ENCODE measurements at regions not wholly inside any gene's neighbourhood (a gene's known extent, or its start where the extent isn't known, plus 50 kb on each side); places are given as distances from the start of the nearest gene placed in this dataset.
A peak's percentile ranks its signal among the peaks of the same experiment; 100 is the strongest.

DNA sequence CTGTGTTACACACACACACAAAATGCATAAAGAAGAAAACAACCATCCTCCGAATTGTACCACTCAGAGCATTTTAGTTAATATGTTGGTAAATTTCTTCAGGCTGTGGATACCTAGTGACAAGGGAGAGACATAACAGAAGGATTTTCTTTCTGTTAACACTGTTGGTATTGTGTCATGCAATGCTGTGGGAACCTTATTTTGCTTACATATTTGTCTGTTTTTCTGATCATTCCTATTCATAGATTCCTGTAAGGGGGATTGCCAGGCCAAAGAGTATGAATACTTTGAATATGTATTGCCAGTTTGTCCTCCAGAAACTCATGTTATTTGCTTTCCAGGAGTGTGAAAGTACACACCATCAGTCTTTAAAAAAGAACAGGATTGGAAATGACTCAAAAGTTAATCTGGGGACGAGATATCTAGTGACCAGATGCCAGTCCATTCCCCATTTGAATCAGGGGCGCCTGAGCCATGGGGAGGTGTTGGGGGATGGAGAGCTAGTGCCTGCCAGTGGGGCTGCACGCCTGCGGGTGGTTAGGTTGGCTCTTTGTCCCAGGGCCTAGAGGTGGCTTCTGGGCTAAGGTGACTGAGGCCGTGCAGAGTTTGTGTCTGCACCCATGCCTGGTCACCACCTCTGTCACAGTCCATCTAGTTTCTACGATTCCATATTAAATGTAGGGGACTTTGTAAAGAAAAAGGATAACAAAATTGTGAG is 142.0 kb downstream of the PTPN20 start:
- Histone ChIP-seq H3K4me3 (no peak overlapping the region), H3K27me3 (no peaks in the 10 kb centered on the region), H3K9me3 (no peaks in the 10 kb centered on the region), H3K36me3 (no peaks in the 10 kb centered on the region)
- DNase-seq, result no peak

GRCh38 chr10:47054974-47055373 is 143.7 kb downstream of the PTPN20 start:
- Histone ChIP-seq H3K9me3 (no peaks in the 10 kb centered on the region), H3K27me3 (no peaks in the 10 kb centered on the region), H3K36me3 (no peaks in the 10 kb centered on the region), H3K4me3 (no peak overlapping the region)
- DNase-seq, result no peak

DNA sequence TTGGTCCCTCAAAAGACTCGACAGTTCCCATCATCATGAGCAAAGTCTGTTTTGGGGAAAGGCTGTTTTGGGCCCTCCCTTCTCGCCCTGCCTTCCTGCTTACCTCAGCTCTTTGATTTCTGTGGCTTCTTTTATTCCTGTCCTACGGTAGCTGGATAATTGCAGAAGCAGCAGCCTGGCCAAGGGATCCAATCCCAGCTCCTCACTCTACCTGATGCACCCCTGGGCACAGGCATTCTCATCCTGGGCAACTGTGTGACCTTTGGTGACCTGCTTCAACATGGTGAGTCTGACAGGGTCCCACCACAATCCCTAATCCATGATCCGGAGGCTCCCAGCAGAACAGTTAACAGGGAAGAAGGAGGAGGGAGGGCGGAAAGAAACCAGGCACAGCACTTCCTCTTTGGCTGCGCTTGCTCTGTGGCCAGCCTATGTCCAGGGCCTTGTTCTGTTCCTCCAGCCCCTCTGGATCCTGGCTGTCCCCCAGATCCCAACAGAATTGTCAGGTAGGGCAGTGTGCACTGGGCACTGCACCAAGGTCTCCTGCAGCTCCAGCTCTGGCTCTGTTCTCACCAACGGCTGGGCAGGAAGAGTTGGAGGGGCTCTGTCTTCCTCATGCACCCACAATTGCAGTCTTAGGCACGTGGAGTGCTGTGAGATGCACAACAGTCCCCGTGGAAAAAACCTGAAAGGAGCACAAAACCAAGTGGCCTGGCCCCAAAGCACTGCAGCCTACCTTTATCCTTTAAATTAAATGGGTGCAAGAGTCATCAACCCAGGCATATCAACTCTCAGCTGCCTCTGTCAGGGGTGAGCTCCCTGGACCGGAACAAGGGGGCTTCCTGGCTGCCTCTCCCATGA is 144.4 kb downstream of the PTPN20 start:
- Histone ChIP-seq H3K9me3 (no peaks in the 10 kb centered on the region), H3K27me3 (no peaks in the 10 kb centered on the region), H3K4me3 (no peak overlapping the region), H3K36me3 (no peaks in the 10 kb centered on the region)
- no peak for DNase-seq

GRCh38 chr10:47056247-47056510 is 145.0 kb downstream of the PTPN20 start:
- H3K4me3 ChIP-seq, result no peak overlapping the region
- H3K27me3 ChIP-seq, result no peaks in the 10 kb centered on the region
- DNase-seq, result no peak
- no peaks in the 10 kb centered on the region for H3K36me3 ChIP-seq
- H3K9me3 ChIP-seq, result no peaks in the 10 kb centered on the region

DNA sequence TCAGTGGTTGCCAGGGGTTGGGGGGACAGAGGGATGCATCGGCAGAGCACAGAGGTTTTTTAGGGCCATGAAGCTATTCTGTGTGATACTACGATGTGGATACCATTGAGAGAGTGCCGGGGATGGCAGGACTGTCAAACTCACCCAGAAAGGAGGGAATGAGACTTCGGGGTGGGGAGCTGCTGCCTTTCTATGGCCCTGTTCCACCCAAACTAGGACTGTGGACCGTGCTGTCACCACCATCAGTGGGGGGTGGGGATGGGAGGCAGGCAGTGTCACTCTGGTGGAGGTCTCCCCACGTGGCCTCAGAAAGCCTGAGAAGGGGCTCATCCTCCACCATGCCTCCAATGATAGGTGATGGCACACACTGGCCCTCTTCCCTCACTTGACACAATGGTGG is 146.2 kb downstream of the PTPN20 start:
- Histone ChIP-seq H3K9me3 (no peaks in the 10 kb centered on the region), H3K27me3 (no peaks in the 10 kb centered on the region), H3K36me3 (no peaks in the 10 kb centered on the region), H3K4me3 (no peak overlapping the region)
- no peak for DNase-seq

GRCh38 chr10:47058032-47058702 is 146.9 kb downstream of the PTPN20 start:
- Histone ChIP-seq H3K27me3 (no peaks in the 10 kb centered on the region), H3K9me3 (no peaks in the 10 kb centered on the region), H3K36me3 (no peaks in the 10 kb centered on the region), H3K4me3 (no peak overlapping the region)
- no peak for DNase-seq

DNA sequence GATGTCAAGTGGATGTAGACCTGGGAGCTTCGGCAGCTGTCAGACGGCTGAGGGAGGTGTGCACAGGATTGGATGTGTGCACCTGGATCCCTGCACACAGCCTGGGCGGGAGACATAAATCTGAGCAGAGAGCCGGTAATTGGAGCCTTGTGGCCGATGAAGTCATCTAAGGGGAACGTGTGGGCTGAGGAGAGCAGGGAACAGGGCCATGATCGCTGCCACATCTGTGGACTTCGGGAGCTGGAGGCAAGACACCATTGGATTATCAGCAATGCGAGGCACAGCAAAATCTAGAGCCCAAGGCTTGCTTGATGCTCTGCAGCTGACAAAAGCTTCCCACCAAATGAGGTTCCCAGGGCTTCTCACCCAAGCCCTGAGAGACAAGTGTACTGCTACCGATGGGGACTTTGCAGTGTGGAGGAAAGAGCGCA is 147.7 kb downstream of the PTPN20 start:
- no peaks in the 10 kb centered on the region for H3K27me3 ChIP-seq
- peak; percentile 32 for DNase-seq

GRCh38 chr10:47059606-47060311 is 148.5 kb downstream of the PTPN20 start:
- Histone ChIP-seq H3K4me3 (no peak overlapping the region), H3K36me3 (no peaks in the 10 kb centered on the region), H3K9me3 (no peaks in the 10 kb centered on the region), H3K27me3 (no peaks in the 10 kb centered on the region)
- no peak for DNase-seq

More for the DNA sequence above, 147.7 kb downstream of the PTPN20 start:
- Histone ChIP-seq H3K36me3 (no peaks in the 10 kb centered on the region), H3K9me3 (no peaks in the 10 kb centered on the region), H3K4me3 (no peak overlapping the region)

DNA sequence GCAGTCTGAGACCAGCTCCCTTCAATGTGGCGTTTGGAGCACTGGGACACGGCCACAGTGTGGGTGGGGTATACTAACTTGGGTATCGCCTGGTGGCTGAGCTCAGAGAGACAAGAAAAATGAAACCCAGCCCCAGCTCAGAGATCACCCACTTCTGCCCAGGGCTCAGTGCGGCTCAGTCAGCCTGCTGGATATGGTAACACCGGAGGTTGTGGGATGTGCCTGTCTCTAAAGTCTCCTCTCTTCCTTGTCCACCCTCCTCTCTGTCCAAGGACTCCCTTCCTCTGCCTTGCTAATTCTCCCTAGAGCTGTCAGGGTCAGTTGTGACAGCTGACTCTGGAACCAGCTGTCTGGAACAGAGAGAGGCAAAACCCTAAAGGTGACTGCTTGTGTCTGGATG is 149.1 kb downstream of the PTPN20 start:
- Histone ChIP-seq H3K36me3 (no peaks in the 10 kb centered on the region), H3K4me3 (no peak overlapping the region), H3K27me3 (no peaks in the 10 kb centered on the region), H3K9me3 (no peaks in the 10 kb centered on the region)
- no peak for DNase-seq

DNA sequence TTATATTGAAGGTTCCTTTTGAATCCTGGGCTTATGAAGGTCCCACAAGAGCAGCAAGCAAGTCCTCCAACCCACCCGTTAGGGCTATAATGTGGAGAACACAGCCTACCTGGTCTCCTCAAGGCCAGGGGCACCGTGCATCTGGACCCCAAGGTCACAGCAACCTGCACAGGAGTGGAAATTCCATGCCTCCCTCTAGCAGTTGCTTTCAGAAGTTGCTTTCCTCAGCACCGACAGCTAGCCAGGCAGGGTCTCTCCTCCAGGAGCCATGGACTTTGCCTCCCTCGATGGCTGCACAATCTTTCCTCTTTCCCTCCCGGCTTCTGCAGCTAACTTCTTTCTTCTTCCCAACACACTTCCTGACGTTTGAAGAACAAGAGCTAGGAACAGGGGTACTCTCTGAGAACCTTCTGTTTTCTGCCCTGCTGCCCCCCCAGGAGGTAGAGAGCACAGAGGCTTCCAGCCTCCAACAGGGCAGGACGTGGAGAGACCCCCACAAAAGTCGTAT is 149.8 kb downstream of the PTPN20 start:
- no peak overlapping the region for H3K4me3 ChIP-seq
- DNase-seq, result no peak
- no peaks in the 10 kb centered on the region for H3K9me3 ChIP-seq
- no peaks in the 10 kb centered on the region for H3K27me3 ChIP-seq
- H3K36me3 ChIP-seq, result no peaks in the 10 kb centered on the region

- no peaks in the 10 kb centered on the region for H3K36me3 ChIP-seq
- H3K27me3 ChIP-seq, result no peaks in the 10 kb centered on the region
- H3K4me3 ChIP-seq, result no peak overlapping the region
- no peak for DNase-seq
- no peaks in the 10 kb centered on the region for H3K9me3 ChIP-seq
Measured at GRCh38 chr10:47061776-47062175, 150.5 kb downstream of the PTPN20 start.

DNA sequence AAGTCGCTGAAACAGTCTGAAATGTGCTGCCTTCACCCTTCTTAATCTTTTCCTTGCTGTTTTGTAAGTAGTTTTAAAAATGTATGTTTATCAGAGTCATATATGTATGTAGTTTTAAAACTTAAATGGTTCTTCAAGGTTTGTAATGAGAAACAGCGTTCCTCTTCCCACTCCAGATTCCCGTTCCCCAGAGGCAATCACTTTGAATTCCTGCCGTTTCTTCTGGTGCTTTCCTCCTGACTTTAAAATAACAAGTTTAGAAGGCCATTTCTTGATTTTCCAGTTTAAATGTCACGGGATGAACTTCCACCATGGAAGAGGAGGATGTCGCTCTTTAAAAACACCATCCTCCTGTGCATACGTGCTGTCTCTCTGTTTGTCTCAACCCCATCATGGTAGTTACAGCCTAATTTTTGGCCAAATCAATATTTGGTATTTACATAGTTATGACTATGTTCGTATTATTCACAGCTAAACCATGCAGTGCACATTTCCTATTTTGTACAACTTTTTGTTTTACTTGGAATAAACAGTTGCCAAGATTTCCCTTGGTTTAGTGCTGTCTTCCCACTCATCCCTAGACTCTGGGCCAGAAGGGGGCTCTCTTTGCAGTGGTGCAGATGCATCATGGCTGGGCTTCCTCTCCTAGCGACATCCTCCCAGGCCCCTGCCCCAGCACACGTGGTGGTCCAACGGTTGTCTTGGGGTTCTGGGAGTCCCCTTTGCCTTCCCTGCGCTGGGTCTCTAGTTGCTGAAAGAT is 151.4 kb downstream of the PTPN20 start:
- peak; percentile 44 for DNase-seq
- Histone ChIP-seq H3K27me3 (no peaks in the 10 kb centered on the region), H3K9me3 (no peaks in the 10 kb centered on the region), H3K4me3 (no peak overlapping the region), H3K36me3 (no peaks in the 10 kb centered on the region)

DNA sequence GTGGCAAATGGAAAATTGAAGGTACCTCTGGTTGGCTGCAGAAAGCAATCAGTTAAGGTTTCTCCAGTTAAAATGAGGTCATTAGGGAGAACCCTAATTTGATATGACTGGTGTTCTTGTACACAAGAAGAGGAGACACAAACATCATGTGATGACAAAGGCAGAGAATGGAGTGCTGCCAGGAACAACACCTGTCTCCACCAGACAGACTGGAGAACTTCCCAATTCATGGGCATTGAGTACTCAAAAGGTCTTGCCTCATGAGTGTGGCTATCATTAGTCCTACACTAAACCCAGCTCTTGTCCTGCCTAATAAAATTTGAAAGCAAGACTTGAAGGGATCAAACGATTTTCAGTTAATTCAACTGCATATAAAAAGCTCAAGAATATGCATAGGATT is 152.6 kb downstream of the PTPN20 start:
- Histone ChIP-seq H3K9me3 (no peaks in the 10 kb centered on the region), H3K4me3 (no peak overlapping the region), H3K27me3 (no peaks in the 10 kb centered on the region), H3K36me3 (no peaks in the 10 kb centered on the region)
- DNase-seq, result no peak

DNA sequence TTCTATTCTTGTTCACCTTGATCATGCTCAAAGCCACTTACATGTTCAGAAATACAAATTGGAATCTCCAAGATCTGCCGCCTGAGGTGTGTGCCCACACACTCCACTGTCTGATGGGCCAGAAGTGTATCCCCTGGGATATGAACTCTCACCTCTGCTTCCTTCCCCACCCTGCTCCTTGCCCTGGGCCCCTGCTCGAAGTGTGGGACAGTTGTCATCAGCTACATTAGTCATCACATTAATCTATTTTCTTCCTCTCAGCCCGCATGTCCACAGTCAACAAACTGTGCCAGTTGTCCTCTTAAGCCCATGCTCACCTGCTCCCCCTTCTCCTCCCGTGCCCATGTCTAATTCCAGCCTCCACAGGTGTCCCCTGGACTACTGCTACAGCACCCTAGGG is 154.7 kb downstream of the PTPN20 start:
- no peak for DNase-seq
- no peaks in the 10 kb centered on the region for H3K36me3 ChIP-seq
- no peaks in the 10 kb centered on the region for H3K27me3 ChIP-seq
- H3K9me3 ChIP-seq, result no peaks in the 10 kb centered on the region
- no peak overlapping the region for H3K4me3 ChIP-seq

DNA sequence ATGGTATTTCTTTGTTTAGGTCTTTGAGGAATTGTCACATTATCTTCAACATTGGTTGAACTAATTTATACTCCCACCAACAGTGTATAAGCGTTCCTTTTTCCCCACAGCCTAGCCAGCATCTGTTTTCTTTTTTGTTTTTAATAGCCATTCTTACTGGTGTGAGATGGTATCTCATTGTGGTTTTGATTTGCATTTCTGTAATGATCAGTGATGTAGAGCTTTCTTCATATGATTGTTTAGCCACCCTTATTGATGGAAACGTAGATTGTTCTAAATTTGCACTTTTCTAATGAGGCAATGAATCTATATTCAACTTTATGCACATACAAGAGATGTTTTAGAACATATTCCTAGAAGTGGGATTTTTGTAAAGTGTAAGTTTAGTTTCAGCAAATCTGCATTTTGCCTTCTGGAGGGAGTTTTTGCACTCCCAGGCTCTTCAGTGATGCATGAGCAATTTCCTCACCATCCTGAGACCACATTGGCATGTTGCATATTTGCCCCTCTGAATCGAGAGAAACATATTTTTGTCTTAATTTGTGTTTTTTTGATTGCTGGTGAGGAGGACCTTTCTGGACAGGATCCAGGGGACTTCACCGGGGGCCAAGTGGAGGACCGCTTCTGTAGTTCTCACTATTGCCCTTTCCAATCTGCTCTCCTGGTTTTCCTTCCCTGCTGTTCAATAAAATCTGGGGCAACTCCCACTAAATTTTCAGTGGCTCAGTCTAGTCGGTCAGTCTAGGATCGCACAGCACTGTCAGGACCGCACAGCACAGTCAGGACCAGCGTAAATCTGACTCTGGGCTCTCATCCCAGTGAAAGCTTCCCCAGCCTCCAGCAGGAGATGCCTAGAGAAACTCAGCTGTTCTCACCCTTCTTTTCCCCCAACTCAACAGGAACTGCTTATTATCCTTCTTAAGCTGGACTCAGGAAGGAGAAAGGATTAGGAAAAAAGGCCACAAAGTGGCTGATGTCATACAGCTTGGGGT is 157.0 kb downstream of the PTPN20 start:
- H3K4me3 ChIP-seq, result no peak overlapping the region
- no peak for DNase-seq

More for the DNA sequence above, 157.0 kb downstream of the PTPN20 start:
- Histone ChIP-seq H3K9me3 (no peaks in the 10 kb centered on the region), H3K36me3 (no peaks in the 10 kb centered on the region), H3K27me3 (no peaks in the 10 kb centered on the region)

Data from MG63 (cell line).